ENCODE measurements at regions not wholly inside any gene's neighbourhood (a gene's known extent, or its start where the extent isn't known, plus 50 kb on each side); places are given as distances from the start of the nearest gene placed in this dataset.

DNA sequence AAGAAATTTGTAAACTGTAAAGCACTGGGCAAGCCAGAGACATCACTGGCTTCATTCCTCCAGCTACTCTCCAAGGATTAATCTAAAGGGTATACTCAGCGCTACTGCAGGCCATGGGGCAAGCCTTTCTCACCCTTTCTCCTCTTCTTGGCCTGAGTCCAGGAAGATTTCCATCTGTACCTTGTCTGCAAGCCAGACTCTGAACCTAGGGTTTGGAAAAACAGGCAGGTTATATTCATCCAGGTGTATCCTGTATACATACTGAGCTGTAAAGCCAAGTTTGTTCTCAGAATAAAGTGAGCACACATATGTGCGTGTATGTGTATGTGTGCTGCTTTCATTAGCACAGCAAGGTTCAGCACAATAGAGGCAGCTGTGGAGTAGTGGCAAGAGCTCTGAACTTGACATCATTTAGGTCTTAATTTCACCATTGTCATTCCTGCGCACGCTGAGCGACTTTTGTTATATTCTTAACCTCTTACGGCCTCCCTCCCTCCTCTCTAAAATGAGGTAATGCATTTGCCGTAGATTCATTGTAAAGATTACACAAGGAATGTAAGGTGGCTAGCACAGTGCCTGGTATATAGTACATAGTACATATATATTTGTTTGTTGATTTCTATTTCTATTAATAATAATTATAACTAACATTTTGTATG is 128.1 kb upstream of the JUN start:
- Histone ChIP-seq H3K27ac (no peak overlapping the region), H3K36me3 (no peaks in the 10 kb centered on the region), H3K4me3 (no peak overlapping the region), H3K27me3 (no peaks in the 10 kb centered on the region), H3K4me1 (no peaks in the 10 kb centered on the region), H3K9me3 (peaks cover 0 to 10% (median 0%) of the 10 kb centered on the region in 3 donors)
- TF ChIP-seq EP300 (IDR thresholded peaks at IDR 0.05), result no peak
- no peak for TF ChIP-seq POLR2A (IDR thresholded peaks at IDR 0.05)
- no peak for TF ChIP-seq POLR2AphosphoS5 (IDR thresholded peaks at IDR 0.05)
- no peak for TF ChIP-seq CTCF (IDR thresholded peaks at IDR 0.05)
- WGBS, 2 donors (ENCODE audit: low coverage in 1 of 2), result 88 to 93% methylated on average over 6 to 7 of the region's 7 CpGs
- ATAC-seq, result no peak

DNA sequence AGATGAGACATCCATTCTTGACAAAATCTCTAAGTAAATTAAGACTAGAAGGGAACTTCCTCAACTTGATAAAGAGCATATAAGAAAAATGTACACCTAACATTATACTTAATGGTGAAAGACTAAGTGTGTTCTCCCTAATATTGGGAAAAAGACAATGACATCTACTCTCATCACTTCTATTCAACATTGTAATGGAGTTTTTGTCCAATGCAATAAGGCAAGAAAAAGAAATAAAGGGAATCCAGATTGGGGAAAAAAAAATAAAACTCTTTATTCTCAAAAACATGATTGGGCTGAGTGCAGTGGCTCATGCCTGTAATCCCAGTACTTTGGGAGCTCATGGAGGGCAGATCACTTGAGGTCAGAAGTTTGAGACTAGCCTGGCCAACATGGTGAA is 131.1 kb upstream of the JUN start:
- TF ChIP-seq POLR2AphosphoS5 (IDR thresholded peaks at IDR 0.05), result no peak
- TF ChIP-seq CTCF (IDR thresholded peaks at IDR 0.05), result no peak
- TF ChIP-seq POLR2A (IDR thresholded peaks at IDR 0.05), result no peak
- TF ChIP-seq EP300 (IDR thresholded peaks at IDR 0.05), result no peak
- ATAC-seq, result no peak
- peaks cover 0 to 10% (median 0%) of the 10 kb centered on the region in 3 donors for H3K9me3 ChIP-seq
- H3K27ac ChIP-seq, result no peak overlapping the region
- no peaks in the 10 kb centered on the region for H3K4me1 ChIP-seq
- H3K36me3 ChIP-seq, result no peaks in the 10 kb centered on the region
- no peak overlapping the region for H3K4me3 ChIP-seq
- no peaks in the 10 kb centered on the region for H3K27me3 ChIP-seq

GRCh38 chr1:58917436-58917835 is 133.6 kb upstream of the JUN start:
- no peak overlapping the region for H3K4me3 ChIP-seq
- H3K27me3 ChIP-seq, result no peaks in the 10 kb centered on the region
- ATAC-seq, result no peak
- H3K4me1 ChIP-seq, result peaks cover 0 to 9% (median 5%) of the 10 kb centered on the region in 3 donors
- TF ChIP-seq EP300 (IDR thresholded peaks at IDR 0.05), result no peak
- TF ChIP-seq POLR2A (IDR thresholded peaks at IDR 0.05), result no peak
- TF ChIP-seq POLR2AphosphoS5 (IDR thresholded peaks at IDR 0.05), result no peak
- no peak for TF ChIP-seq CTCF (IDR thresholded peaks at IDR 0.05)
- no peaks in the 10 kb centered on the region for H3K36me3 ChIP-seq
- no peak overlapping the region for H3K27ac ChIP-seq
- H3K9me3 ChIP-seq, result peaks cover 0 to 10% (median 0%) of the 10 kb centered on the region in 3 donors
- 84 to 85% methylated on average over 4 of the region's 4 CpGs for WGBS, 2 donors (ENCODE audit: low coverage in 1 of 2)

DNA sequence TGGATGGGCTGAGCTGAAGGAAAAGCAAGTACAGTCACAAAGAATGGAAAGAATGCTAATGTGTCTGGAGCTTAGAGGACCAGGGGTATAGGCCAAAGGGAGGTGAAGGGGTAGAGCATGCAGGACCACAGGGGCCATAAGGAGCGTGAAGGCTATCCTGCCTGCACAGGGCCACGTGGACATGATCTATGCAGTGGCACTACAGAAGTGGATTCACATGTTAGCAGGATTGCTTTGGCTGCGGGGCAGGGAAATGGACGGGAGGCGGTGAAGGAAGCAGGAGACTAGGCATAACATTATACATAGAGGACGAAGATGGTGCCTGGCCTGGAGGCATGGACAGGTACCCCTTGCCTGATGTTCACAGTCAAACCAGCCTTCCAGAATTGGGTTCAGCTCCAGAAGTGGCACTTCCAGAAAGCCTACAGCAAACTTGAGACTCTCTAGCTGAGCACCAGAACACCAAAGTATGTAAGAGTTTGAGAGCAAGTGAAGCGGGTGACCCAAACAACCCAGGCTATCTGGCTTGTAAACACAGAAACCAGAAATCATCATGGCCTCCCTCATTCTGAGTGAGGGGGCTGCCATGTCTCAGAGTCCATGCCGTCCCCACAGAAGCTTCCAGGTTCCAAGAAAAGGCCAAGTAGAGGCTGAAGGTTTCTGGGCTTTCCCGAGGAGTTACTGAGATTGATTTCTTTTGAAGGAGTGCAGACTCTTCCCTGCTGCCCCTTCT is 135.5 kb upstream of the JUN start:
- 81 to 84% methylated on average over 4 to 9 of the region's 9 CpGs for WGBS, 2 donors (ENCODE audit: low coverage in 1 of 2)
- no peak overlapping the region for H3K27ac ChIP-seq

More for the DNA sequence above, 135.5 kb upstream of the JUN start:
- TF ChIP-seq POLR2A (IDR thresholded peaks at IDR 0.05), result no peak
- no peak for TF ChIP-seq POLR2AphosphoS5 (IDR thresholded peaks at IDR 0.05)
- no peak for TF ChIP-seq CTCF (IDR thresholded peaks at IDR 0.05)
- TF ChIP-seq EP300 (IDR thresholded peaks at IDR 0.05), result no peak
- Histone ChIP-seq H3K27me3 (no peaks in the 10 kb centered on the region), H3K9me3 (peaks cover 0 to 10% (median 0%) of the 10 kb centered on the region in 3 donors), H3K4me3 (no peak overlapping the region), H3K36me3 (no peaks in the 10 kb centered on the region), H3K4me1 (peaks cover 0 to 16% (median 8%) of the 10 kb centered on the region in 3 donors)
- ATAC-seq, result no peak
